NB4 (cell line): ENCODE measurements at regions not wholly inside any gene's neighbourhood (a gene's known extent, or its start where the extent isn't known, plus 50 kb on each side); places are given as distances from the start of the nearest gene placed in this dataset.

Experiments used
- CTCF ChIP-seq: IDR thresholded peaks from one replicate; pipeline ENCODE4 v1.5.1; 2012; ENCODE audit warnings: low read depth, low read length
- POLR2A ChIP-seq: IDR thresholded peaks from 2 replicates; pipeline ENCODE4 v1.6.1; 2011; ENCODE audit warnings: mild to moderate bottlenecking; ENCODE audit not compliant: insufficient read length; ENCODE audit errors: extremely low read depth

GRCh38 chr3:139117136-139117675, 72.5 kb upstream of the PRR23C start:
- TF ChIP-seq POLR2A, result no peak
- no peak for TF ChIP-seq CTCF
